ENCODE measurements at regions not wholly inside any gene's neighbourhood (a gene's known extent, or its start where the extent isn't known, plus 50 kb on each side); places are given as distances from the start of the nearest gene placed in this dataset.

GRCh38 chr5:6194261-6194875 is 184.0 kb downstream of the MED10 start:
- no peak for TF ChIP-seq CTCF (IDR thresholded peaks at IDR 0.05; ENCODE audit: insufficient read depth, low read depth, low read length, missing control alignments)
- no peak for DNase-seq (ENCODE audit: low read depth)
- no peak overlapping the region for H3K4me3 ChIP-seq (ENCODE audit: low read length)

- no peak overlapping the region for H3K4me3 ChIP-seq (ENCODE audit: low read length)
- DNase-seq (ENCODE audit: low read depth) = peak; percentile 11
- no peak for TF ChIP-seq CTCF (IDR thresholded peaks at IDR 0.05; ENCODE audit: insufficient read depth, low read depth, low read length, missing control alignments)
These were observed 185.0 kb downstream of the MED10 start for GRCh38 chr5:6193310-6193709.

GRCh38 chr5:6190838-6191237 is 187.5 kb downstream of the MED10 start:
- DNase-seq (ENCODE audit: low read depth) = no peak
- no peak overlapping the region for H3K4me3 ChIP-seq (ENCODE audit: low read length)
- TF ChIP-seq CTCF (IDR thresholded peaks at IDR 0.05; ENCODE audit: insufficient read depth, low read depth, low read length, missing control alignments) = no peak

GRCh38 chr5:6188976-6189375 is 189.4 kb downstream of the MED10 start:
- H3K4me3 ChIP-seq (ENCODE audit: low read length) = no peak overlapping the region
- TF ChIP-seq CTCF (IDR thresholded peaks at IDR 0.05; ENCODE audit: insufficient read depth, low read depth, low read length, missing control alignments) = no peak
- DNase-seq (ENCODE audit: low read depth) = no peak

- no peak for DNase-seq (ENCODE audit: low read depth)
- H3K4me3 ChIP-seq (ENCODE audit: low read length) = no peak overlapping the region
- TF ChIP-seq CTCF (IDR thresholded peaks at IDR 0.05; ENCODE audit: insufficient read depth, low read depth, low read length, missing control alignments) = no peak
These were observed 190.0 kb downstream of the MED10 start for GRCh38 chr5:6188344-6188743.

GRCh38 chr5:6187501-6187900 is 190.8 kb downstream of the MED10 start:
- H3K4me3 ChIP-seq (ENCODE audit: low read length) = no peak overlapping the region
- no peak for DNase-seq (ENCODE audit: low read depth)
- TF ChIP-seq CTCF (IDR thresholded peaks at IDR 0.05; ENCODE audit: insufficient read depth, low read depth, low read length, missing control alignments) = no peak

- no peak for TF ChIP-seq CTCF (IDR thresholded peaks at IDR 0.05; ENCODE audit: insufficient read depth, low read depth, low read length, missing control alignments)
- H3K4me3 ChIP-seq (ENCODE audit: low read length) = no peak overlapping the region
- DNase-seq (ENCODE audit: low read depth) = no peak
These were observed 192.8 kb downstream of the MED10 start for GRCh38 chr5:6185574-6185973.
